Testis (tissue), 2 donors: ENCODE measurements at regions not wholly inside any gene's neighbourhood (a gene's known extent, or its start where the extent isn't known, plus 50 kb on each side); places are given as distances from the start of the nearest gene placed in this dataset.

Experiments
- DNase-seq: peaks from one replicate; pipeline ENCODE4 v3.0.0-alpha.2; 2019
- H3K27ac ChIP-seq, 2 donors: fragments of 200-600 bp; sonication (generic); one replicate each; pipeline ENCODE4 v1.5.1; 2019
- H3K27me3 ChIP-seq: fragments of 200-600 bp; sonication (generic); one replicate; pipeline ENCODE4 v1.5.1; 2019
- H3K36me3 ChIP-seq: fragments of 200-600 bp; sonication (generic); one replicate; pipeline ENCODE4 v1.5.1; 2017; ENCODE audit warnings: low read depth; ENCODE audit errors: missing control alignments
- H3K4me1 ChIP-seq: fragments of 200-600 bp; sonication (generic); one replicate; pipeline ENCODE4 v1.5.1; 2019
- H3K4me3 ChIP-seq, 2 donors: fragments of 200-600 bp; sonication (generic); one replicate each; pipeline ENCODE4 v1.5.1; 2017 to 2019
- H3K9me3 ChIP-seq: fragments of 200-600 bp; sonication (generic); one replicate; pipeline ENCODE4 v1.5.1; 2017
- POLR2A ChIP-seq: fragments of 450-650 bp; IDR thresholded peaks from one replicate; pipeline ENCODE4 v1.6.1; 2017; ENCODE audit warnings: antibody characterized with exemption, mild to moderate bottlenecking, moderate library complexity
- WGBS, 2 donors: methylation state at CpG; one replicate each; pipeline ENCODE4 v1.1.5; 2018; 5-methylcytosine and 5-hydroxymethylcytosine counted together
- intact Hi-C: fragments of 100-400 bp; cut with DNase I; formaldehyde crosslinking; loops from one replicate; pipeline ENCODE4 v1.15.1; 2023; ENCODE audit warnings: low total_unique reads
- TF ChIP-seq, protein P1 (sequence below), 3 experiments: fragments of 450-650 bp in 2 of 3; fragments of 200-600 bp in 1 of 3; sonication (generic) in 1 of 3; IDR thresholded peaks; one replicate each; pipeline ENCODE4 v1.5.1; 2016 to 2019; ENCODE audit warnings: antibody characterized with exemption in 3 of 3, mild to moderate bottlenecking in 2 of 3, moderate library complexity in 1 of 3

DNA sequence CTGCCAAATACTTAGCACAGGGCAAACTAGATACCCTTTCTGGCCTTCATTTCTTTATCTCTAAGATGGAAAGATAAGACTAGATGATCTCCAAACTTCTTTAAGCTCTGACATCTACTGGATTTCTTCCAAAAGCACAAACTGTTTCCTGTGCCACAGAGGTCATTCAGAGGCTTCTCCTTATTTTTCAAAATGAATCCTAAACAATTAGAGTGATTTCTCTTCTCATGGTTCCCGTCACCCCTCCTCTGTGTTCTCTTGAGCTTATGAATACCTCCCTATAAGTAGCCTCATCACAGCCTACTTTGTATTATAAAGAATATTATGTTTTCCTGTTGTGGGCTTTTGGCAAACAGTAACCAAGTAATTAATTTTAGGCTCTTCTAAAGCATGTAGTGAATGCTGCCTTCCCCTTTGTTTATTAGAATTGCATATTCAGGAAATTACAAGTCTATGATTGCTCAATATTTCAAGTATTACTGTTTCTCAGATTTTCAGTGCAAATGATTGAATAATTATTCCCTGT lies 179.5 kb downstream of the REEP3 start:
- peak overlapping the region in 1 of 2 donors; percentile 68 for H3K27ac ChIP-seq
- no peak overlapping the region for H3K4me3 ChIP-seq
- intact Hi-C loops = no loop called here
- DNase-seq = no peak
- no peaks in the 10 kb centered on the region for H3K27me3 ChIP-seq
- TF ChIP-seq POLR2A = no peak
- no peaks in the 10 kb centered on the region for H3K9me3 ChIP-seq
- H3K4me1 ChIP-seq = peaks cover 18% of the 10 kb centered on the region
- 33 to 73% methylated on average over 1 of the region's 1 CpG for WGBS, 2 donors
- H3K36me3 ChIP-seq = no peaks in the 10 kb centered on the region

DNA sequence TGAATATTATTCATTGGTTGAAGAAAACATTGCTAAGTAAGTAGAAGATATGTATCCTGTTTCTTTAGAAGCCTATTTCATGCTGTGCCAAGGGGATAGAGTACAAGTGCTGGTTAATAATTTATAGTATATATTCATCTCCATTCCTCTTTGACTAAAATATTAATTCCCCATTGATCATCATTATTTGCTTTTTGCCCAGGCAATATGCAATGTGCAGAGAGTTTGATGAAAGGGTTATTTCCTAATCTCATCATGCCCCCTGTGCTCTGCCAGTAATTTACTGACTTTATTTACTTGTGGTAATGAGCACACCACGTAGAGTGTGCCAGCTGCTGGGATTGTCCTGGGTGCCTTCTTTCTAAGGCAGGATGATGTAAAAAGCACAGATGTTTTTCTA lies 180.9 kb downstream of the REEP3 start:
- Histone ChIP-seq H3K27me3 (no peaks in the 10 kb centered on the region), H3K4me3 (no peak overlapping the region), H3K4me1 (peaks cover 18% of the 10 kb centered on the region), H3K9me3 (no peaks in the 10 kb centered on the region), H3K27ac (no peak overlapping the region), H3K36me3 (no peaks in the 10 kb centered on the region)
- intact Hi-C loops = no loop called here
- WGBS, 2 donors = 82 to 92% methylated on average over 1 of the region's 1 CpG
- no peak for TF ChIP-seq POLR2A
- DNase-seq = no peak

DNA sequence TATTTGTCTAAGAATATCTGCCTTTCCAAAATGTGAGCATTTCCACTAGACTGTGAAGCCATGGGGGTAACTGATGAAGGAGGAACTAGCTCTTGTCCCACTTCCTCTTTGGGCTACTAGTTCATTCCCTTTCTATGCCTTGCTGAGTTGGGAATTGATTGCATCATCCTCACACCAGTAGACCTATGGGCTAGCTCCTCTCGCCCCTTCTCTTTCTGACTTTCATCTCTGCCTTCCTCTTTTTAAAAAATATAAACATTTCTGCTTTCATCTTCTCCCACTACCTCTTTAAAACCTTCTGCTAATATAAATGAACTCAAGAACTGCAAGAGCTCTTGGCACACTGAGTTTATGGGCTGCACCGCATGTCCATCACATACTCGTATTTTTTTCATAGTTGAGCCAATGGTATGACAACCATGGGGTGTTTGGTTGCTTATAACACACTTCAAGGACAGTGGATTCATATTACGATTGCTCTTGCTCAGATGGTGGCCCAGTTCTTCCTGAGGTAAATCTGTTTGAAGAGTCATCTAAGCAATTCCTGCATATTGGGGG lies 182.0 kb downstream of the REEP3 start:
- no peak overlapping the region for H3K4me3 ChIP-seq
- H3K9me3 ChIP-seq = no peaks in the 10 kb centered on the region
- DNase-seq = no peak
- intact Hi-C loops = no loop called here
- no peaks in the 10 kb centered on the region for H3K36me3 ChIP-seq
- peaks cover 18% of the 10 kb centered on the region for H3K4me1 ChIP-seq
- no peak overlapping the region for H3K27ac ChIP-seq
- no peaks in the 10 kb centered on the region for H3K27me3 ChIP-seq
- WGBS, 2 donors = 84 to 91% methylated on average over 4 of the region's 4 CpGs
- TF ChIP-seq POLR2A = no peak
- TF ChIP-seq, protein P1, sequence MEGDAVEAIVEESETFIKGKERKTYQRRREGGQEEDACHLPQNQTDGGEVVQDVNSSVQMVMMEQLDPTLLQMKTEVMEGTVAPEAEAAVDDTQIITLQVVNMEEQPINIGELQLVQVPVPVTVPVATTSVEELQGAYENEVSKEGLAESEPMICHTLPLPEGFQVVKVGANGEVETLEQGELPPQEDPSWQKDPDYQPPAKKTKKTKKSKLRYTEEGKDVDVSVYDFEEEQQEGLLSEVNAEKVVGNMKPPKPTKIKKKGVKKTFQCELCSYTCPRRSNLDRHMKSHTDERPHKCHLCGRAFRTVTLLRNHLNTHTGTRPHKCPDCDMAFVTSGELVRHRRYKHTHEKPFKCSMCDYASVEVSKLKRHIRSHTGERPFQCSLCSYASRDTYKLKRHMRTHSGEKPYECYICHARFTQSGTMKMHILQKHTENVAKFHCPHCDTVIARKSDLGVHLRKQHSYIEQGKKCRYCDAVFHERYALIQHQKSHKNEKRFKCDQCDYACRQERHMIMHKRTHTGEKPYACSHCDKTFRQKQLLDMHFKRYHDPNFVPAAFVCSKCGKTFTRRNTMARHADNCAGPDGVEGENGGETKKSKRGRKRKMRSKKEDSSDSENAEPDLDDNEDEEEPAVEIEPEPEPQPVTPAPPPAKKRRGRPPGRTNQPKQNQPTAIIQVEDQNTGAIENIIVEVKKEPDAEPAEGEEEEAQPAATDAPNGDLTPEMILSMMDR (IDR thresholded peaks at IDR 0.05) = no peak

DNA sequence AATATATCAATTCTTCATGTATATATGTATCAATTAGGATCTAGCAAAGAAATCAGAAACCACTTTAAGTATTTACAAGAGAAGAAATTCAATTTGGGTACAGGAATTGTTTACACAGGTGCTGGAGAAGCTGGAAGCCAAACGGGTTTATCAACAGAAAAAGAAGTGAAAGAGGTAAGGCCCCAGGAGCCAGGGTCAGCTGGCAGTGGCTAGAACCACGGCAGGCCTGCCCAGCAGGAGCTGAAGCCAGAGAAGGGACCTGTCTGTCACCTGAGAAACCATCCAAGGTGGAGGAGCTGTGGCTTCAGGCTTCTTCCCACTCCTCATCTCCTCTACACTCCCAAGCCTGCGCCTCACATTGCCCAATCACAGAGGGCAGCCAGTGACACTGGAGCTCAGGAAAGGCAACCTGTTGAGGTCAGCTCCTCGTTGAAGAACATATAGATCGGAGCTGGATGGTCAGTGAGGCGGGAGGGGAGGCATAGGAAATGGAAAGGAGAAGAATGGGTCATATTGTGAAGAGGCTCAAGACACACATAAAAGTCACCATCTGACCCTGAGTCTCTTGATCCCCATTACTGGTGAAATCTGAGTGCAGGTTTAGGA lies 182.6 kb downstream of the REEP3 start:
- Histone ChIP-seq H3K27ac (no peak overlapping the region), H3K4me3 (no peak overlapping the region), H3K27me3 (no peaks in the 10 kb centered on the region), H3K36me3 (no peaks in the 10 kb centered on the region), H3K4me1 (peaks cover 16% of the 10 kb centered on the region), H3K9me3 (no peaks in the 10 kb centered on the region)
- intact Hi-C loops = no loop called here
- TF ChIP-seq POLR2A = no peak
- TF ChIP-seq, protein P1 (IDR thresholded peaks at IDR 0.05) = no peak
- WGBS, 2 donors = 74 to 83% methylated on average over 6 of the region's 6 CpGs
- DNase-seq = no peak

DNA sequence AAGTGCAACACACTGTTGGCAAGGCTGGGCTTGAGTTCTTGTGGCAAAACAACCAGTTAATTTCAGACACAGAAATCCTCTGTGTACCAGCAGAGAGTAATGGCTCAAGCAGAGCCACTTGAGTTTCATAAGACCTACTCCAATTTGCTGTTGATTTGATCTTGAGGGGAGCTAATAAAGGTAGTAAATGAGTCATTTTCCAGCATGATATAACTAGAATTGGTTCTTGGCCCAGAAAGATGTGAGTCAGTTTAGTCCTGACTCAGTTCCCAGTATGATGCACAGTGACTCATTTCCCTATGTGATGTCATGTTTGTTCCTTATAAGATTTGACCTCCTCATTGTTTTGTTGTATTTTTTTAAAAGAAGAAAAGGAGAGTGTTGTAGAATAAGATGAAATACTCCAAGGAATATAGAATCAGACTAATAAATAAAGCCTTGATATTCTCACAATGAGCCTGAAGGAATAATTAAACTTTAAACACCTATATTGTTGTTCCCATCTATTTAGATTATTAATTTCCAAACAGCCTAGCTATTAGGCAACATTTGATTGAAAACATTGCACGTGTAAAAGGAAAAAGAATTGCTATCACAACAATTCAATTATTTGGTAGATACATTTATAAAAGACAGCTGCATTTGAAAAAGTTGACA lies 186.2 kb downstream of the REEP3 start:
- Histone ChIP-seq H3K4me3 (no peak overlapping the region), H3K27ac (no peak overlapping the region), H3K36me3 (no peaks in the 10 kb centered on the region), H3K27me3 (no peaks in the 10 kb centered on the region), H3K4me1 (peaks cover 18% of the 10 kb centered on the region), H3K9me3 (no peaks in the 10 kb centered on the region)
- no peak for DNase-seq
- WGBS, 2 donors = 69 to 87% methylated on average over 1 of the region's 1 CpG
- TF ChIP-seq POLR2A = no peak
- TF ChIP-seq, protein P1 (IDR thresholded peaks at IDR 0.05) = no peak
- intact Hi-C loops = no loop called here
